HG02938 (cell line): ENCODE measurements at regions not wholly inside any gene's neighbourhood (a gene's known extent, or its start where the extent isn't known, plus 50 kb on each side); places are given as distances from the start of the nearest gene placed in this dataset.

Experiments used
- ATAC-seq: cut with Tn5 transposase; IDR thresholded peaks from one replicate; pipeline ENCODE4 v1.9.1; 2021; ENCODE audit warnings: mild to moderate bottlenecking, moderate library complexity; ENCODE audit not compliant: unreplicated experiment

- no peak for ATAC-seq
Measured at GRCh38 chr2:37425408-37425807, 81.0 kb downstream of the QPCT start.

- no peak for ATAC-seq
Measured at GRCh38 chr2:37427241-37427640, 82.8 kb downstream of the QPCT start.

DNA sequence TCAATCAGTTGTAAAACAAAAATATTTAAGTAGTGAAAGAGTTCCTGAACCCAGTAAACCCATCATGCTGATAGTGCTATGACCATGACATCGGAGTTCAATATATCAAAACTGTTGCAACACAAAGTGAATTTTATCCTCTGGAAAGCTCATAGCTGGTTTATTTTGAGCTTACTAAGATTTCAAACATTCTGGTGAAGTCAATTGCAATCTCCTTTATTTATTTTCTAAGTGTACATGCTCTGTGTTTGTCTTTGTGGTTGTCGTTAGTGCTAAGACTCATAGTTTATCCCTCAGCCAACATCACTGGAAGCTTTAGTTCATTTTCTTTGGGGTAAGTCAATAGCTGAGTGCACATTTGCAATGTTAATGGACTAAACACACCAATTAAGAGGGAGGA, 91.9 kb downstream of the QPCT start:
- no peak for ATAC-seq

- no peak for ATAC-seq
Measured at GRCh38 chr2:37439131-37439642, 94.8 kb downstream of the QPCT start.

- no peak for ATAC-seq
Measured at GRCh38 chr2:37441055-37441454, 96.6 kb downstream of the QPCT start.

DNA sequence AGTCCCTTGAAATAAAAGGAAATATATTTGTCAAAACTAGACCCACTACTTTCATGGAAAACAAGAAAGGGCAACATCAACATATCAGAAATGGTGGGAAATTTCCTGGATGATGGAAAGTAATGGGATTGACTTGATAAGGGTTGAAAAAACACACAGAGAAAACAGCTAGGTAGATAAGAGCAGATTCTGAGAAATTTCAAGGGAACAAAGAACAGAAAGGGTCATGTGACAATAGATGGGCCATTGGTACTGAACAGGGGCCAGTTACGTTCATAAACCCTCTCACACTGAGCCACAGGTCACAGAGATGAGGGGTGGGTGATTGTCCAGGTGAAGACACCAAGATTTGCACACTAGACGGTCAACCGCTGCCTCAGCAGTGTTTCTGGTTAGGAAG, 98.7 kb downstream of the QPCT start:
- ATAC-seq, result no peak

GRCh38 chr2:37447446-37447845, 103.0 kb downstream of the QPCT start:
- ATAC-seq, result no peak

- no peak for ATAC-seq
Measured at GRCh38 chr2:37448342-37449120, 104.1 kb downstream of the QPCT start.

DNA sequence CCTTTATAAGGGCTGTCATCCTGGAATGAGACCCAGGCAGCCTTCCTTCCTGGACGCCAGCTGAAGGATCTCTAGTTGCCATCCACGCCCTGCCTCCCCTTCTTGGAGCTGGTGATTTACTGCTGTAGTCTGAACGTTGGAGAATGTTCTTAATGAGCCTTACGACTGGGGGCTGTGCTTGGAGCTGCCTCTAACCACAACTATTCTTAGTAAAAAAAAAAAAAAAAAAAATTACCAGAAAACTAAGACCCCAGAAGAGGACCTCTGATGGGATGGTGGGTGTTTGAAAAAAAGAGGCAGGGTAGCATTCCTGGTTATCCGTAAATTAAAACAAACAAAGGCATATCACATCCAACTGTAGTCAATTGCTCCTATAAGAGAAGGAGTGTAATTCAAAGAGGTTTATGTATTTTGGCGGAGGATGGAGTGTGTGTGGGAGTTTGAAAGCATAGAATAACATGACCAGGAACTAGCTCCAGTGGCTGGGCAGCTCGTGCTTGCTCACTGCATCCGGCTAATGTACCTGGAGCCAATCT, 105.4 kb downstream of the QPCT start:
- no peak for ATAC-seq

DNA sequence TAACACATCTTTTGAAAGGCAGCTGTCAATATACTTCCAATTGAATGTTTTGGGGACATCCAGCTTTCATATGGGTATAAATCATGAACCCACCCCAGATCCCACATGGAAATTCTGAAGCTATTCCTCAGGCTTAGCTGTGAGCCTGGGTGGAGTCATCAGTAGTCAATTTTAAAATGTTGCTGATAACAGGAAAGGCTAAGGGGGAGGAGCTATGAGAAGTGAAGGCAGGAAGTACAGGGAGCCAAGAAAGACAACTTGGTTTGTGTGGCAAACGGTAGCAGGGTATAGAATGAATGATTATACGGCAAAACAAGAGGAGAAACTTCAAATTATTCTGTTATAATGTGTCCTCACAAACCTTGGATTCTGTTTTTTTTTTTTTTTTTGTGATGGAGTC, 108.6 kb downstream of the QPCT start:
- ATAC-seq, result no peak

GRCh38 chr2:37454851-37455762, 110.7 kb downstream of the QPCT start:
- ATAC-seq, result no peak

DNA sequence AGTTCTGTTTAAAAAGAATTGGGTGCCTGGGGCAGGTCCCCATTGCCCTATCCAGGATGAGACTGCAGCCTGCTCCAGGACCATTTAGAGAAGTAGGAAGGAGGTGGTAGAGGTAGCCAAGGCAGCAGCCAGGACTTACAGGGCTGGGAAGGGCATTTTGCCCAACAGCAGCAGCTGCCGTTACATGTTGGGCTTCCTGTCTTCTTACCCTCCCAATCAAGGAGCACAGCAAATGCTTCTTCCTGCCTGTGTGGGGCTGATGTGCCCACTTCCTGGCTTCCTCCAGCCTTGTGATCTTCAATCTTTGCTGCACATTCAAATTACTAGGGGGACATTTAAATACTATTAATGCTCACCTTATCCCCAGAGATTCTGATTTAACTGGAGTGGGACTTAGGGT, 112.0 kb downstream of the QPCT start:
- no peak for ATAC-seq

DNA sequence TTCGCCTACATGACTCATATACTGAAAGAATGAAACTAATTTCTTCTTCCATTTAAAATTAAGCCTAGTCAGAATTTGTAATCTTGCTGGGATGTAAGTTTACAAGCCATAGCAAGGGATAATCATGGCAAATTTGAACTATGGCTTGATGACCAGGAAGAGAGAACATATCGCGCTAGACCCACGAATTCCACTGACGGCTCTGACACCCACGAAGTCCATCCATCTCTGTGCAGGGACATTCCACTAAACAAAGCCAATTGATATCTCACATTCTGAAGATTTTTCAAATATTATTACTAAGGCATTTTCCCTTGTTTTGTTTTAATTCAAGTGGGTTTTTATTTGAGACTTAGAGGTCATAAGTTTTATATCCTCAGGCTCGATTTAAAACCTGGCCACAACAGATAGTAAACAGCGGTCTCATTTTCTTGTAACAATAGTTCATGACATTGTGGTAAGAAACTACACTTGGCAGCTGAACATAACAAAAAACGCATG, 113.0 kb downstream of the QPCT start:
- no peak for ATAC-seq

GRCh38 chr2:37458133-37458532, 113.7 kb downstream of the QPCT start:
- ATAC-seq, result no peak

GRCh38 chr2:37459095-37459981, 114.9 kb downstream of the QPCT start:
- no peak for ATAC-seq

- no peak for ATAC-seq
Measured at GRCh38 chr2:37460896-37461229, 116.4 kb downstream of the QPCT start.

DNA sequence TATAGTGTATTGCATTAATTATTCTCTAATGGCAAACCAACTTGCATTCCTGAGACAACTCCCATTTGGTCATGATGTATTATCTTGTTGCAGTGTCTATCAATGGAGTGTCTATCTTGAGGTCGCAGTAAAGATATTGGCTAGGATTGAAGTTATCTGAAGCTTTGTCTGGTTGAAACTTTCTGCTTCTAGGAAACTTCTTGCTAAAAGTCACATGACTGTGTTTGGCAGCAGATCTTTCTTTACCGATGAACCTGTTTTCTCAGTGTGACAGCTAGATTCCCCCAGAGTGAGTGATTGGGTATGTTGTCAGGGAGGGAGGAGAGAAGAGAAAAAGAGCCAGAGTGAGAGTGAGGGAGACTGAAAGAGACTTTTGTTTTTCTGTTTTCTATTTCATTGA, 119.6 kb downstream of the QPCT start:
- ATAC-seq, result no peak

DNA sequence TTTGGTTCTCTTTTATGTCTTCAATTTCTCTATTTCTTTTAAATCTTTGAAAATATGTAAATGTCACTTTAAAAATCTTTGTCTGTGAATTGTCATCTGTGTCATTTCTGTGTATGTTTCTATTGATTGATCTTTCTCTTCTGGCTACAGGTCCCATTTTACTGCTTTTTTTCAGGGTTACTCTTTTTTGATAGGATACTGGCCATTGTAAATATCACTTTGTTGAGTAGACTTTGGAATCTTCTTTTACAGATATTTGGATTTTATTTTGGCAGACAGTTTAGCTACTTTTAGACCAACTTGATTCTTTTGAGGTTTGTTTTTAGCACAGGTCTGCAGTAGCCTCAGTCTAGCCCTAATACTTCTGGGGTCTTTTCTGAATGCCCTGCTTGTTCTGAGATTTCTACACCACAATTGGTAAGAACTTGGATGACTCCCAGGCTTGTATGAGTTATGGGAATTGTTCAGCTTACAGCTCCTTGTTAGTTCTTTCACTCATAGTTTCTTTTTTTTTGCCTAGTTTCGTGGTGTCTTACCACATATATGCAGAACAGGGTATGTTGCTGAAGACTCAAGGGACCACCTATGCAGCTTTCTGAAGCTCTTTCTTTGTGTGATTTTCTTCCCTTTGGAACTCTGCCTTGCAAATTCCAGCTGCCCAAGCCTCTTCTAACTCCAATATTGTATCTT, 122.2 kb downstream of the QPCT start:
- ATAC-seq, result no peak

DNA sequence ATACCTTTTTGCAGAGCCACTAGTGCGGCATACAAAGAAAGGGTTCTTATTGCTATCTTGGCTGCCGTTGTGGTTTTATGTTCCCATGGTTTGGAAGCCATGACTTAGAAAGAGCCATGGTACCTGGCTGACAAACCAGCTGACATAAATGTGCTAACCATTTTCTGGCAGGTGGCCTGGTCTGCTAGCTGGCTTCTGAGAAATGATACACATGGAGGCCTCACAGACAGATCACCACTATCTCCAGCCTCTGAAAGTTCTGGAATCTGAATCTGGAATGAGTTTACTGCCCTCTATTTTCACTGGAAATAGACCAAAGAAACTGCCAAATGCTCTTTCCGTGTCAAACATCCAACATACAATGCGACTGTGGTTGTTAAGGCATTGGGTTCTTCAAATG, 123.7 kb downstream of the QPCT start:
- no peak for ATAC-seq

GRCh38 chr2:37469126-37469525, 124.7 kb downstream of the QPCT start:
- no peak for ATAC-seq
